Lower leg skin (tissue), 3 donors: ENCODE measurements at regions not wholly inside any gene's neighbourhood (a gene's known extent, or its start where the extent isn't known, plus 50 kb on each side); places are given as distances from the start of the nearest gene placed in this dataset.

Source experiments
- CTCF ChIP-seq, 3 donors: fragments of 450-650 bp; IDR thresholded peaks; one replicate each; pipeline ENCODE4 v1.5.1; 2016; ENCODE audit warnings: antibody characterized with exemption in 3 of 3, mild to moderate bottlenecking in 3 of 3, moderate library complexity in 2 of 3
- POLR2A ChIP-seq, 2 donors: fragments of 450-650 bp; IDR thresholded peaks; one replicate each; pipeline ENCODE4 v1.6.1; 2016 to 2017; ENCODE audit warnings: antibody characterized with exemption in 2 of 2, mild to moderate bottlenecking in 1 of 2, moderate library complexity in 1 of 2

- TF ChIP-seq CTCF (IDR thresholded peaks at IDR 0.05) (no peak), POLR2A (IDR thresholded peaks at IDR 0.05) (no peak)
Observed at GRCh38 chr4:167614866-167615265, 380.6 kb upstream of the SPOCK3 start.
